Lung (tissue), 11 donors: ENCODE measurements at regions not wholly inside any gene's neighbourhood (a gene's known extent, or its start where the extent isn't known, plus 50 kb on each side); places are given as distances from the start of the nearest gene placed in this dataset.
A peak's percentile ranks its signal among the peaks of the same experiment; 100 is the strongest.

ENCODE experiments used
- ATAC-seq: fragments of 200-7000 bp; cut with Tn5 transposase; one replicate; pipeline ENCODE4 v1.9.1; 2020; ENCODE audit warnings: moderate number of reproducible peaks; ENCODE audit not compliant: insufficient read depth, low FRiP score
- DNase-seq, 3 donors: peaks; one replicate each; pipeline ENCODE4 v3.0.0-alpha.2; 2013 to 2017
- H3K27ac ChIP-seq, 2 donors: one replicate each; pipeline ENCODE4 v1.5.1; 2013; ENCODE audit warnings: mild to moderate bottlenecking in 2 of 2, moderate library complexity in 2 of 2, control low read depth in 1 of 2, inconsistent platforms in 1 of 2, low read depth in 1 of 2, low read length in 1 of 2
- H3K27me3 ChIP-seq, 3 donors: one replicate each; pipeline ENCODE4 v1.5.1; 2013; ENCODE audit warnings: low read length in 2 of 3; ENCODE audit not compliant: control insufficient read depth in 3 of 3, insufficient read depth in 3 of 3
- H3K36me3 ChIP-seq, 4 donors: one replicate each; pipeline ENCODE4 v1.5.1; 2013; ENCODE audit warnings: low read length in 4 of 4, mild to moderate bottlenecking in 1 of 4, moderate library complexity in 1 of 4; ENCODE audit not compliant: control insufficient read depth in 4 of 4, insufficient read depth in 4 of 4
- H3K4me1 ChIP-seq, 5 donors: one replicate each; pipeline ENCODE4 v1.5.1; 2013; ENCODE audit warnings: low read length in 5 of 5, mild to moderate bottlenecking in 2 of 5, moderate library complexity in 1 of 5; ENCODE audit not compliant: control insufficient read depth in 5 of 5, insufficient read depth in 5 of 5
- H3K4me3 ChIP-seq: one replicate; pipeline ENCODE4 v1.5.1; 2013; ENCODE audit warnings: mild to moderate bottlenecking, control low read depth, moderate library complexity
- H3K9ac ChIP-seq, 2 donors: one replicate each; pipeline ENCODE4 v1.5.1; 2013; ENCODE audit warnings: low read length in 2 of 2, control low read depth in 1 of 2; ENCODE audit not compliant: insufficient read depth in 1 of 2
- H3K9me3 ChIP-seq, 4 donors: one replicate each; pipeline ENCODE4 v1.5.1; 2013; ENCODE audit warnings: low read length in 3 of 4, mild to moderate bottlenecking in 1 of 4, moderate library complexity in 1 of 4; ENCODE audit not compliant: control insufficient read depth in 4 of 4, insufficient read depth in 3 of 4
- WGBS, 2 donors: extraction: QIAGEN DNeasy Blood & Tissue Kit; methylation state at CpG; one replicate each; pipeline ENCODE4 v1.1.7; 2013; 5-methylcytosine and 5-hydroxymethylcytosine counted together
- TF ChIP-seq, protein P1 (sequence below): IDR thresholded peaks from 2 replicates; pipeline ENCODE4 v1.5.1; 2012; ENCODE audit warnings: mild to moderate bottlenecking; ENCODE audit errors: control extremely low read depth, extremely low read depth
- donor health status: control.
- donor health status: control.
- donor health status: Bipolar disorder and iron deficiency.
- donor health status: healthy.
- donor health status: DM: yes; HTN: yes; CAD: no.

DNA sequence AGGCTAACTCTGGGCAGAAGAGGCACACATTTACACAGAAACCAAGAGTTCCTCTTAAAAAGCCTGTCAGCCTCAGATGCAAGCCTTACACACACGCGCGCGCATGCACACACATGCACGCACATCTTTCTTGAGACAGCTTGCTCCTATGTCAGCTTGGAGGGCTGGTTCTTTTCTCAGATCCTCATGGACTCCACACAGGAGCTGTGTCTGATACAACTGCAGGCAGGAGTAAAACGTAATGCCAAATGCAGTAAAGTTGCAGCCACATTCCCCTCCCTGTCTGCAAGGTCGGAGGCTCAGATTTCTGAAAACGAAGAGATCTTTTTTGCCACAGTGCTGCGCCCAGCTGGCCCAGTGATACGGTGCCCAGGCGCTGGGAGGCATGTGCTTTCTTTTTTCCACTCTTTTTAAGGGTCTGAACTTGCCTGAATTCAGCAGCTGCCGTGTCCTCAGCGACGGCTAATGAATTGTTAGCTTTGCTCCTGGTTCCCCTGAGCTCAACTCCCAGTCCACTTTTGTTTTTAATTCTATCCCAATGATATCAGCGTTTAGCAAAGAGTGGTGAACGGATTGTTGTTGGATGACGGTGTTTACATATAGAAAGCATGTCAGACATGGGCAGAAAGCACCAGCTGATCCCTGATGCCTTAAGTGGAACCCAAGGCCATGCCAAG lies 72.9 kb upstream of the FOXN3 start:
- H3K4me1 ChIP-seq: peaks cover 2 to 26% (median 18%) of the 10 kb centered on the region in 5 donors
- no peaks in the 10 kb centered on the region for H3K9me3 ChIP-seq
- H3K4me3 ChIP-seq: no peak overlapping the region
- H3K9ac ChIP-seq: peak overlapping the region; percentile 30 to 53
- no peak overlapping the region for H3K27ac ChIP-seq
- no peak for ATAC-seq
- H3K36me3 ChIP-seq: peaks cover 0 to 5% (median 0%) of the 10 kb centered on the region in 4 donors
- TF ChIP-seq, protein P1, sequence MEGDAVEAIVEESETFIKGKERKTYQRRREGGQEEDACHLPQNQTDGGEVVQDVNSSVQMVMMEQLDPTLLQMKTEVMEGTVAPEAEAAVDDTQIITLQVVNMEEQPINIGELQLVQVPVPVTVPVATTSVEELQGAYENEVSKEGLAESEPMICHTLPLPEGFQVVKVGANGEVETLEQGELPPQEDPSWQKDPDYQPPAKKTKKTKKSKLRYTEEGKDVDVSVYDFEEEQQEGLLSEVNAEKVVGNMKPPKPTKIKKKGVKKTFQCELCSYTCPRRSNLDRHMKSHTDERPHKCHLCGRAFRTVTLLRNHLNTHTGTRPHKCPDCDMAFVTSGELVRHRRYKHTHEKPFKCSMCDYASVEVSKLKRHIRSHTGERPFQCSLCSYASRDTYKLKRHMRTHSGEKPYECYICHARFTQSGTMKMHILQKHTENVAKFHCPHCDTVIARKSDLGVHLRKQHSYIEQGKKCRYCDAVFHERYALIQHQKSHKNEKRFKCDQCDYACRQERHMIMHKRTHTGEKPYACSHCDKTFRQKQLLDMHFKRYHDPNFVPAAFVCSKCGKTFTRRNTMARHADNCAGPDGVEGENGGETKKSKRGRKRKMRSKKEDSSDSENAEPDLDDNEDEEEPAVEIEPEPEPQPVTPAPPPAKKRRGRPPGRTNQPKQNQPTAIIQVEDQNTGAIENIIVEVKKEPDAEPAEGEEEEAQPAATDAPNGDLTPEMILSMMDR: no peak
- H3K27me3 ChIP-seq: no peaks in the 10 kb centered on the region
- DNase-seq: peak; percentile 41 to 64 (median 62)
- 75 to 79% methylated on average over 17 of the region's 17 CpGs for WGBS, 2 donors

DNA sequence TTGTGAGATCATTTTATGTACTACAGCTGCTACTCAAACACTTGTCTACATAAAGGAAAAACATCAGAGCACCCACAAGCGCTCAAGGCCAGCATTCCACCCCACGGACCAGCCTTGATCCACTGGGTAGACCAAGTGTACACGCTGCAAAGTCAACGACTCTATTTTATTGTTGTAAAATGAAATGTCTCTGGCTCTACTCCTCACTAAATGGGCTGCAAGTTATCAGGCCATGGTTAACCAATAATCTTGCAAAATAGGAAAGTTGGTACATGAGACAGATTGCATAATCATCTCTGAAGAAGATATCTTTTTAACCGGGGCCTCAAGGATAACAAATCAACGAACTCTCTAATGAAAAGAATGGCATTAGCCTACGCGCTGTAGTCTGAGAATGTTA lies 69.9 kb upstream of the FOXN3 start:
- peaks cover 2 to 24% (median 6%) of the 10 kb centered on the region in 5 donors for H3K4me1 ChIP-seq
- DNase-seq (no peak), ATAC-seq (no peak)
- H3K27ac ChIP-seq: no peak overlapping the region
- H3K9me3 ChIP-seq: no peaks in the 10 kb centered on the region
- peaks cover 0 to 5% (median 0%) of the 10 kb centered on the region in 4 donors for H3K36me3 ChIP-seq
- TF ChIP-seq, protein P1: no peak
- WGBS, 2 donors: 32 to 72% methylated on average over 8 of the region's 8 CpGs
- H3K27me3 ChIP-seq: no peaks in the 10 kb centered on the region
- H3K4me3 ChIP-seq: no peak overlapping the region
- H3K9ac ChIP-seq: no peak overlapping the region

- Histone ChIP-seq H3K27ac (peak overlapping the region in 1 of 2 donors; percentile 32), H3K9me3 (no peaks in the 10 kb centered on the region), H3K9ac (no peak overlapping the region), H3K4me3 (no peak overlapping the region), H3K4me1 (peaks cover 2 to 20% (median 5%) of the 10 kb centered on the region in 5 donors), H3K36me3 (peaks cover 0 to 5% (median 0%) of the 10 kb centered on the region in 4 donors), H3K27me3 (no peaks in the 10 kb centered on the region)
- no peak for DNase-seq
- TF ChIP-seq, protein P1: no peak
- WGBS, 2 donors: 41 to 73% methylated on average over 8 of the region's 8 CpGs
- ATAC-seq: no peak
Observed at GRCh38 chr14:89486505-89486904, 69.5 kb upstream of the FOXN3 start.
